Esophagus muscularis mucosa (tissue), 4 donors: ENCODE measurements at regions not wholly inside any gene's neighbourhood (a gene's known extent, or its start where the extent isn't known, plus 50 kb on each side); places are given as distances from the start of the nearest gene placed in this dataset.

ENCODE experiments used
- DNase-seq: peaks from one replicate; pipeline ENCODE4 v3.0.0-alpha.2; 2017; ENCODE audit errors: extremely low spot score
- H3K27ac ChIP-seq, 4 donors: fragments of 200-600 bp; sonication (generic); replicated peaks in 1 of 4; 1 replicate in 3 of 4; 2 replicates in 1 of 4; pipeline ENCODE4 v1.5.1; 2016 to 2019; ENCODE audit warnings: mild to moderate bottlenecking in 1 of 4
- H3K27me3 ChIP-seq, 4 donors: fragments of 200-600 bp; sonication (generic); one replicate each; pipeline versions ENCODE4 v1.5.1 to v1.6.0; 2016 to 2019
- H3K36me3 ChIP-seq, 4 donors: fragments of 200-600 bp; sonication (generic); one replicate each; pipeline ENCODE4 v1.5.1; 2016 to 2019
- H3K4me1 ChIP-seq, 4 donors: fragments of 200-600 bp; sonication (generic); one replicate each; pipeline ENCODE4 v1.5.1; 2016 to 2019
- H3K4me3 ChIP-seq, 4 donors: fragments of 200-600 bp; sonication (generic); 1 replicate in 2 of 4; 2 replicates in 2 of 4; pipeline ENCODE4 v1.5.1; 2016 to 2019; ENCODE audit warnings: mild to moderate bottlenecking in 4 of 4, moderate library complexity in 1 of 4
- H3K9me3 ChIP-seq, 4 donors: fragments of 200-600 bp; sonication (generic); 1 replicate in 3 of 4; 2 replicates in 1 of 4; pipeline ENCODE4 v1.5.1; 2016 to 2019
- EP300 ChIP-seq: sonication (generic); formaldehyde crosslinking; IDR thresholded peaks from one replicate; pipeline ENCODE4 v1.6.1; 2017; ENCODE audit warnings: antibody characterized with exemption
- POLR2A ChIP-seq: fragments of 450-650 bp; IDR thresholded peaks from one replicate; pipeline ENCODE4 v1.6.1; 2017; ENCODE audit warnings: antibody characterized with exemption, moderate library complexity, mild to moderate bottlenecking, low read depth
- POLR2AphosphoS5 ChIP-seq, 2 donors: sonication (generic); formaldehyde crosslinking; IDR thresholded peaks; one replicate each; pipeline ENCODE4 v1.6.1; 2017; ENCODE audit warnings: antibody characterized with exemption in 2 of 2
- WGBS: methylation state at CpG from one replicate; pipeline ENCODE4 v1.1.5; 2018; 5-methylcytosine and 5-hydroxymethylcytosine counted together
- intact Hi-C: fragments of 100-400 bp; cut with DNase I; formaldehyde crosslinking; loops from one replicate; pipeline ENCODE4 v1.15.1; 2023
- TF ChIP-seq, protein P1 (sequence below), 3 experiments: fragments of 200-600 bp in 2 of 3; fragments of 450-650 bp in 1 of 3; sonication (generic) in 2 of 3; IDR thresholded peaks; one replicate each; pipeline ENCODE4 v1.5.1; 2017 to 2019; ENCODE audit warnings: antibody characterized with exemption in 3 of 3, mild to moderate bottlenecking in 2 of 3, moderate library complexity in 1 of 3

- peak overlapping the region; percentile 63 to 74 (median 69) for H3K27ac ChIP-seq
- H3K27me3 ChIP-seq, result no peaks in the 10 kb centered on the region
- H3K9me3 ChIP-seq, result no peaks in the 10 kb centered on the region
- peaks cover 31 to 69% (median 51%) of the 10 kb centered on the region in 4 donors for H3K4me1 ChIP-seq
- intact Hi-C loops, result no loop called here
- H3K36me3 ChIP-seq, result no peaks in the 10 kb centered on the region
- TF ChIP-seq, protein P1, sequence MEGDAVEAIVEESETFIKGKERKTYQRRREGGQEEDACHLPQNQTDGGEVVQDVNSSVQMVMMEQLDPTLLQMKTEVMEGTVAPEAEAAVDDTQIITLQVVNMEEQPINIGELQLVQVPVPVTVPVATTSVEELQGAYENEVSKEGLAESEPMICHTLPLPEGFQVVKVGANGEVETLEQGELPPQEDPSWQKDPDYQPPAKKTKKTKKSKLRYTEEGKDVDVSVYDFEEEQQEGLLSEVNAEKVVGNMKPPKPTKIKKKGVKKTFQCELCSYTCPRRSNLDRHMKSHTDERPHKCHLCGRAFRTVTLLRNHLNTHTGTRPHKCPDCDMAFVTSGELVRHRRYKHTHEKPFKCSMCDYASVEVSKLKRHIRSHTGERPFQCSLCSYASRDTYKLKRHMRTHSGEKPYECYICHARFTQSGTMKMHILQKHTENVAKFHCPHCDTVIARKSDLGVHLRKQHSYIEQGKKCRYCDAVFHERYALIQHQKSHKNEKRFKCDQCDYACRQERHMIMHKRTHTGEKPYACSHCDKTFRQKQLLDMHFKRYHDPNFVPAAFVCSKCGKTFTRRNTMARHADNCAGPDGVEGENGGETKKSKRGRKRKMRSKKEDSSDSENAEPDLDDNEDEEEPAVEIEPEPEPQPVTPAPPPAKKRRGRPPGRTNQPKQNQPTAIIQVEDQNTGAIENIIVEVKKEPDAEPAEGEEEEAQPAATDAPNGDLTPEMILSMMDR (IDR thresholded peaks at IDR 0.05), result no peak
- no peak overlapping the region for H3K4me3 ChIP-seq
- WGBS, result 76% methylated on average over 7 of the region's 7 CpGs
- no peak for DNase-seq
Observed at GRCh38 chr3:30354972-30355371, 251.4 kb upstream of the TGFBR2 start.

- Histone ChIP-seq H3K27me3 (no peaks in the 10 kb centered on the region), H3K4me1 (peaks cover 27 to 62% (median 46%) of the 10 kb centered on the region in 4 donors), H3K36me3 (no peaks in the 10 kb centered on the region), H3K4me3 (no peak overlapping the region), H3K9me3 (no peaks in the 10 kb centered on the region), H3K27ac (peak overlapping the region in 2 of 4 donors; percentile 74)
- 91% methylated on average over 1 of the region's 1 CpG for WGBS
- no peak for DNase-seq
- TF ChIP-seq POLR2A, result no peak
- TF ChIP-seq, protein P1 (IDR thresholded peaks at IDR 0.05), result no peak
- no peak for TF ChIP-seq POLR2AphosphoS5 (IDR thresholded peaks at IDR 0.05)
- no peak for TF ChIP-seq EP300
- intact Hi-C loops, result no loop called here
Observed at GRCh38 chr3:30355622-30356021, 250.8 kb upstream of the TGFBR2 start.

DNA sequence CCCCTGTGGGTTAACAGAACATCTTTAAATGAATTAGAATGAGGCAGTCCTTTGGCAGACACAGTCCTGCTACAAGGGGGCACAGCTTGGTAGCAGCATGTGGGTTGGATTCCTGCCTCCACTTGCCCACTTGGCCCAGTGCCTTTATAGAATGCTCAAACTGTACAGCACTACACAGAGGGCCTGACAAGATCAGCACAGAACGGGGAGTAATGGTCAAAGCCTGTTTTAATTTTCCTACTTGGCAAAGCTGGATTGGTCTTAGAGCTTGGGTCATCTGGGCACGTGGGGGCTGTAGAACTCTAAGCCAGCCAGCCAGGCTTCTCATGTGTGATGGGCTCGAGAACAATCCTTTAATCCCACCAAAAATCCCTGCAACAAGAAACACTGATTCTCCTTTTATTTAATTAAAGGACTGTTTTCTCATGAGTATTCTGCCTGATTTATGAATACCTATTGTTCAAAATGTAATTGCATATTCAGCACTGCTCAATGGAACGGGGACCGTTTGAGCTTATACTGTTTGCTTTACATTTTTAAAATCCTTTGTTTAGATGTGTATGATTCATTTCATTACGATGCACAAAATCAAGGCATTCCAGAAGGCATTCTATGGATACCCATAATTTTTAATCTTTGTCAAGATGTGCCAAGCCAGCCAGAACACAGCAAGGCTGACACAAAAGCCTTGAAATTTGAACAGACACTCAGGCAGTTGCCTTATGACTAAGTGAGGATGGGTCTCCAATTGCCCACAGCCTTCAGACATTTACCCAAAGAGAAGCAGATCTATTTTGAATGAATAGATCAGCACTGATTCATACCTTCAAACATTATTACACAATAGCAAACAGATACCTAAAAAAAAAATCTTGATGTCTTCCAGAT lies 249.3 kb upstream of the TGFBR2 start:
- intact Hi-C loops, result no loop called here
- TF ChIP-seq, protein P1 (IDR thresholded peaks at IDR 0.05), result no peak
- TF ChIP-seq POLR2AphosphoS5 (IDR thresholded peaks at IDR 0.05), result no peak
- TF ChIP-seq POLR2A, result no peak
- no peak for TF ChIP-seq EP300
- no peak overlapping the region for H3K27ac ChIP-seq

GRCh38 chr3:30357897-30358296 lies 248.5 kb upstream of the TGFBR2 start:
- Histone ChIP-seq H3K27ac (no peak overlapping the region), H3K36me3 (no peaks in the 10 kb centered on the region), H3K27me3 (no peaks in the 10 kb centered on the region), H3K4me3 (no peak overlapping the region), H3K4me1 (peaks cover 22 to 61% (median 40%) of the 10 kb centered on the region in 4 donors), H3K9me3 (no peaks in the 10 kb centered on the region)
- 62% methylated on average over 2 of the region's 2 CpGs for WGBS
- no peak for DNase-seq
- intact Hi-C loops, result no loop called here
- no peak for TF ChIP-seq EP300
- TF ChIP-seq POLR2A, result no peak
- TF ChIP-seq, protein P1 (IDR thresholded peaks at IDR 0.05), result no peak
- no peak for TF ChIP-seq POLR2AphosphoS5 (IDR thresholded peaks at IDR 0.05)

More for the DNA sequence above, 249.3 kb upstream of the TGFBR2 start:
- H3K27me3 ChIP-seq, result no peaks in the 10 kb centered on the region
- H3K36me3 ChIP-seq, result no peaks in the 10 kb centered on the region
- H3K4me1 ChIP-seq, result peaks cover 27 to 61% (median 46%) of the 10 kb centered on the region in 4 donors
- 80% methylated on average over 6 of the region's 6 CpGs for WGBS
- no peak overlapping the region for H3K4me3 ChIP-seq
- H3K9me3 ChIP-seq, result no peaks in the 10 kb centered on the region
- no peak for DNase-seq
